ENCODE measurements at regions not wholly inside any gene's neighbourhood (a gene's known extent, or its start where the extent isn't known, plus 50 kb on each side); places are given as distances from the start of the nearest gene placed in this dataset.
A peak's percentile ranks its signal among the peaks of the same experiment; 100 is the strongest.

GRCh38 chr2:18244845-18245244, 315.6 kb downstream of the RDH14 start:
- no peak overlapping the region for H3K4me3 ChIP-seq (ENCODE audit: low read depth, low read length)
- no peak for TF ChIP-seq CTCF (conservative IDR thresholded peaks at IDR 0.05; ENCODE audit: low read depth, low read length)
- DNase-seq (ENCODE audit: low read depth), result no peak

GRCh38 chr2:18243816-18244215, 316.6 kb downstream of the RDH14 start:
- no peak for TF ChIP-seq CTCF (conservative IDR thresholded peaks at IDR 0.05; ENCODE audit: low read depth, low read length)
- H3K4me3 ChIP-seq (ENCODE audit: low read depth, low read length), result no peak overlapping the region
- DNase-seq (ENCODE audit: low read depth), result no peak

GRCh38 chr2:18242716-18243115, 317.7 kb downstream of the RDH14 start:
- TF ChIP-seq CTCF (conservative IDR thresholded peaks at IDR 0.05; ENCODE audit: low read depth, low read length), result no peak
- DNase-seq (ENCODE audit: low read depth), result no peak
- H3K4me3 ChIP-seq (ENCODE audit: low read depth, low read length), result no peak overlapping the region

DNA sequence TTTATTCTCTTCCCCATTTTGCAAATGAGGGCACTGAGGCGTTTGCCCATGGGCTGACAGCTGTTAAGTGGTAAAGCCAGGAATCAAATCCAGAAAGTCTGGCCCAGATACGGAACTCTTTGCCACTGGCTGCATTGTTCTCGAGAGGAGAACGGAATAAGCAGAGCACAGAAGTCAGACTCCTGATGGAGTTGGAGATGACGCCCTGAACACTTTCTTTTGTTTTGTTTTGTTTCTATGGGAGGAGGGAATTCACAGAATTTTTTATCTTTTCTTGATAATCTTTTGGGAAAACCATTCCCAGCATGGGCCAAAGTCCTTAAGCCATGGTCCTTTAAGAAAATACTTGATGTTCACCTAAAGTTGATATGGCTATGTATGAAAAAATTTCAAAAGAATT, 322.2 kb downstream of the RDH14 start:
- no peak for TF ChIP-seq CTCF (conservative IDR thresholded peaks at IDR 0.05; ENCODE audit: low read depth, low read length)
- no peak overlapping the region for H3K4me3 ChIP-seq (ENCODE audit: low read depth, low read length)
- DNase-seq (ENCODE audit: low read depth), result no peak

- no peak overlapping the region for H3K4me3 ChIP-seq (ENCODE audit: low read depth, low read length)
- TF ChIP-seq CTCF (conservative IDR thresholded peaks at IDR 0.05; ENCODE audit: low read depth, low read length), result no peak
- DNase-seq (ENCODE audit: low read depth), result no peak
Observed at GRCh38 chr2:18237298-18237697, 323.2 kb downstream of the RDH14 start.

GRCh38 chr2:18232731-18233438, 327.6 kb downstream of the RDH14 start:
- TF ChIP-seq CTCF (conservative IDR thresholded peaks at IDR 0.05; ENCODE audit: low read depth, low read length), result no peak
- H3K4me3 ChIP-seq (ENCODE audit: low read depth, low read length), result no peak overlapping the region
- peak; percentile 45 for DNase-seq (ENCODE audit: low read depth)

- DNase-seq (ENCODE audit: low read depth), result no peak
- no peak overlapping the region for H3K4me3 ChIP-seq (ENCODE audit: low read depth, low read length)
- no peak for TF ChIP-seq CTCF (conservative IDR thresholded peaks at IDR 0.05; ENCODE audit: low read depth, low read length)
Observed at GRCh38 chr2:18230668-18231067, 329.8 kb downstream of the RDH14 start.

Data from choroid plexus epithelial cell (primary cell).